Ishikawa (cell line): ENCODE measurements at regions not wholly inside any gene's neighbourhood (a gene's known extent, or its start where the extent isn't known, plus 50 kb on each side); places are given as distances from the start of the nearest gene placed in this dataset.

Experiments used
- CEBPB ChIP-seq: IDR thresholded peaks from 2 replicates; pipeline ENCODE4 v1.6.1; 2012
- EGR1 ChIP-seq: IDR thresholded peaks from 2 replicates; pipeline ENCODE4 v1.6.1; 2012
- EP300 ChIP-seq: IDR thresholded peaks from 2 replicates; pipeline ENCODE4 v1.6.1; 2012; ENCODE audit warnings: borderline replicate concordance
- FOXM1 ChIP-seq: IDR thresholded peaks from 2 replicates; pipeline ENCODE4 v1.6.1; 2012; ENCODE audit warnings: low read depth, borderline replicate concordance
- MAX ChIP-seq: IDR thresholded peaks from 2 replicates; pipeline ENCODE4 v1.6.1; 2012
- NFIC ChIP-seq: IDR thresholded peaks from 2 replicates; pipeline ENCODE4 v1.6.1; 2012
- RAD21 ChIP-seq: IDR thresholded peaks from 2 replicates; pipeline ENCODE4 v1.6.1; 2012; ENCODE audit warnings: low read depth
- TAF1 ChIP-seq: IDR thresholded peaks from 2 replicates; pipeline ENCODE4 v1.6.1; 2012; ENCODE audit warnings: low read depth, mild to moderate bottlenecking
- YY1 ChIP-seq: IDR thresholded peaks from 2 replicates; pipeline ENCODE4 v1.6.1; 2012; ENCODE audit warnings: low read depth
- ZBTB7A ChIP-seq: IDR thresholded peaks from 2 replicates; pipeline ENCODE4 v1.6.1; 2012; ENCODE audit warnings: low read depth
- TF ChIP-seq, protein P1 (sequence below): IDR thresholded peaks from 2 replicates; pipeline ENCODE4 v1.6.1; 2012
- TF ChIP-seq, protein P2 (sequence below): IDR thresholded peaks from 2 replicates; pipeline ENCODE4 v1.6.1; 2012; ENCODE audit warnings: low read depth, mild to moderate bottlenecking

- no peak for TF ChIP-seq NFIC
- TF ChIP-seq FOXM1: no peak
- no peak for TF ChIP-seq RAD21
- TF ChIP-seq EGR1: no peak
- TF ChIP-seq, protein P1, sequence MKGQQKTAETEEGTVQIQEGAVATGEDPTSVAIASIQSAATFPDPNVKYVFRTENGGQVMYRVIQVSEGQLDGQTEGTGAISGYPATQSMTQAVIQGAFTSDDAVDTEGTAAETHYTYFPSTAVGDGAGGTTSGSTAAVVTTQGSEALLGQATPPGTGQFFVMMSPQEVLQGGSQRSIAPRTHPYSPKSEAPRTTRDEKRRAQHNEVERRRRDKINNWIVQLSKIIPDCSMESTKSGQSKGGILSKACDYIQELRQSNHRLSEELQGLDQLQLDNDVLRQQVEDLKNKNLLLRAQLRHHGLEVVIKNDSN: no peak
- TF ChIP-seq MAX: no peak
- TF ChIP-seq, protein P2, sequence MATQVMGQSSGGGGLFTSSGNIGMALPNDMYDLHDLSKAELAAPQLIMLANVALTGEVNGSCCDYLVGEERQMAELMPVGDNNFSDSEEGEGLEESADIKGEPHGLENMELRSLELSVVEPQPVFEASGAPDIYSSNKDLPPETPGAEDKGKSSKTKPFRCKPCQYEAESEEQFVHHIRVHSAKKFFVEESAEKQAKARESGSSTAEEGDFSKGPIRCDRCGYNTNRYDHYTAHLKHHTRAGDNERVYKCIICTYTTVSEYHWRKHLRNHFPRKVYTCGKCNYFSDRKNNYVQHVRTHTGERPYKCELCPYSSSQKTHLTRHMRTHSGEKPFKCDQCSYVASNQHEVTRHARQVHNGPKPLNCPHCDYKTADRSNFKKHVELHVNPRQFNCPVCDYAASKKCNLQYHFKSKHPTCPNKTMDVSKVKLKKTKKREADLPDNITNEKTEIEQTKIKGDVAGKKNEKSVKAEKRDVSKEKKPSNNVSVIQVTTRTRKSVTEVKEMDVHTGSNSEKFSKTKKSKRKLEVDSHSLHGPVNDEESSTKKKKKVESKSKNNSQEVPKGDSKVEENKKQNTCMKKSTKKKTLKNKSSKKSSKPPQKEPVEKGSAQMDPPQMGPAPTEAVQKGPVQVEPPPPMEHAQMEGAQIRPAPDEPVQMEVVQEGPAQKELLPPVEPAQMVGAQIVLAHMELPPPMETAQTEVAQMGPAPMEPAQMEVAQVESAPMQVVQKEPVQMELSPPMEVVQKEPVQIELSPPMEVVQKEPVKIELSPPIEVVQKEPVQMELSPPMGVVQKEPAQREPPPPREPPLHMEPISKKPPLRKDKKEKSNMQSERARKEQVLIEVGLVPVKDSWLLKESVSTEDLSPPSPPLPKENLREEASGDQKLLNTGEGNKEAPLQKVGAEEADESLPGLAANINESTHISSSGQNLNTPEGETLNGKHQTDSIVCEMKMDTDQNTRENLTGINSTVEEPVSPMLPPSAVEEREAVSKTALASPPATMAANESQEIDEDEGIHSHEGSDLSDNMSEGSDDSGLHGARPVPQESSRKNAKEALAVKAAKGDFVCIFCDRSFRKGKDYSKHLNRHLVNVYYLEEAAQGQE: no peak
- no peak for TF ChIP-seq CEBPB
- no peak for TF ChIP-seq TAF1
- TF ChIP-seq YY1: no peak
- TF ChIP-seq EP300: no peak
- TF ChIP-seq ZBTB7A: no peak
Observed at GRCh38 chr2:60167089-60167488, 386.4 kb downstream of the BCL11A start.
